Smooth muscle cell (in vitro differentiated cells): ENCODE measurements at regions not wholly inside any gene's neighbourhood (a gene's known extent, or its start where the extent isn't known, plus 50 kb on each side); places are given as distances from the start of the nearest gene placed in this dataset.

Experiments used
- DNase-seq: peaks from one replicate; lab custom pipeline; 2025; ENCODE audit not compliant: unreplicated experiment; lab: John Stamatoyannopoulos, UW
- H2AFZ ChIP-seq: fragments of 200-600 bp; sonication (generic); 2 replicates; pipeline ENCODE4 v1.6.0; 2016; ENCODE audit warnings: antibody characterized with exemption, low read depth, mild to moderate bottlenecking
- H3F3A ChIP-seq: fragments of 200-600 bp; sonication (generic); 2 replicates; pipeline ENCODE4 v1.6.0; 2017; ENCODE audit warnings: antibody characterized with exemption, low read depth
- H3K27ac ChIP-seq: fragments of 200-600 bp; sonication (generic); 2 replicates; pipeline ENCODE4 v1.5.1; 2016; ENCODE audit warnings: low read depth, mild to moderate bottlenecking
- H3K27me3 ChIP-seq: fragments of 200-600 bp; sonication (generic); 2 replicates; pipeline ENCODE4 v1.6.1; 2016; ENCODE audit warnings: low read depth, mild to moderate bottlenecking
- H3K36me3 ChIP-seq: fragments of 200-600 bp; sonication (generic); 2 replicates; pipeline ENCODE4 v1.5.1; 2016; ENCODE audit warnings: low read depth
- H3K4me1 ChIP-seq: fragments of 200-600 bp; sonication (generic); 2 replicates; pipeline ENCODE4 v1.5.1; 2016; ENCODE audit warnings: low read depth
- H3K4me2 ChIP-seq: fragments of 200-600 bp; sonication (generic); 2 replicates; pipeline ENCODE4 v1.6.0; 2016; ENCODE audit warnings: mild to moderate bottlenecking
- H3K4me3 ChIP-seq: fragments of 200-600 bp; sonication (generic); 2 replicates; pipeline ENCODE4 v1.5.1; 2016; ENCODE audit warnings: mild to moderate bottlenecking
- H3K79me2 ChIP-seq: fragments of 200-600 bp; sonication (generic); 2 replicates; pipeline ENCODE4 v1.6.0; 2016; ENCODE audit warnings: low read depth, mild to moderate bottlenecking
- H3K9ac ChIP-seq: fragments of 200-600 bp; sonication (generic); 2 replicates; pipeline ENCODE4 v1.6.0; 2016; ENCODE audit warnings: low read depth
- H3K9me3 ChIP-seq: fragments of 200-600 bp; sonication (generic); replicated peaks from 2 replicates; pipeline ENCODE4 v1.5.1; 2016; ENCODE audit warnings: low read depth
- H4K20me1 ChIP-seq: fragments of 200-600 bp; sonication (generic); 2 replicates; pipeline ENCODE4 v1.6.0; 2016; ENCODE audit warnings: low read depth
- WGBS: methylation state at CpG from one replicate; pipeline ENCODE4 v1.1.7; 2016; ENCODE audit warnings: low lambda C conversion rate; 5-methylcytosine and 5-hydroxymethylcytosine counted together
- TF ChIP-seq, protein P1 (sequence below): fragments of 200-600 bp; sonication (generic); IDR thresholded peaks from 2 replicates; pipeline ENCODE4 v1.5.1; 2017; ENCODE audit warnings: borderline replicate concordance, mild to moderate bottlenecking, antibody characterized with exemption; ENCODE audit not compliant: insufficient read depth, poor library complexity, severe bottlenecking

- peak overlapping the region; percentile 8 for H3K4me3 ChIP-seq
- H4K20me1 ChIP-seq: no peaks in the 10 kb centered on the region
- H3K27ac ChIP-seq: peak overlapping the region; percentile 90
- no peaks in the 10 kb centered on the region for H3K36me3 ChIP-seq
- no peaks in the 10 kb centered on the region for H3K9me3 ChIP-seq
- WGBS: 15% methylated on average over 5 of the region's 5 CpGs
- H3K9ac ChIP-seq: peak overlapping the region; percentile 64
- H3K4me1 ChIP-seq: peaks cover 45% of the 10 kb centered on the region
- peak overlapping the region; percentile 31 for H2AFZ ChIP-seq
- no peak for DNase-seq
- TF ChIP-seq, protein P1, sequence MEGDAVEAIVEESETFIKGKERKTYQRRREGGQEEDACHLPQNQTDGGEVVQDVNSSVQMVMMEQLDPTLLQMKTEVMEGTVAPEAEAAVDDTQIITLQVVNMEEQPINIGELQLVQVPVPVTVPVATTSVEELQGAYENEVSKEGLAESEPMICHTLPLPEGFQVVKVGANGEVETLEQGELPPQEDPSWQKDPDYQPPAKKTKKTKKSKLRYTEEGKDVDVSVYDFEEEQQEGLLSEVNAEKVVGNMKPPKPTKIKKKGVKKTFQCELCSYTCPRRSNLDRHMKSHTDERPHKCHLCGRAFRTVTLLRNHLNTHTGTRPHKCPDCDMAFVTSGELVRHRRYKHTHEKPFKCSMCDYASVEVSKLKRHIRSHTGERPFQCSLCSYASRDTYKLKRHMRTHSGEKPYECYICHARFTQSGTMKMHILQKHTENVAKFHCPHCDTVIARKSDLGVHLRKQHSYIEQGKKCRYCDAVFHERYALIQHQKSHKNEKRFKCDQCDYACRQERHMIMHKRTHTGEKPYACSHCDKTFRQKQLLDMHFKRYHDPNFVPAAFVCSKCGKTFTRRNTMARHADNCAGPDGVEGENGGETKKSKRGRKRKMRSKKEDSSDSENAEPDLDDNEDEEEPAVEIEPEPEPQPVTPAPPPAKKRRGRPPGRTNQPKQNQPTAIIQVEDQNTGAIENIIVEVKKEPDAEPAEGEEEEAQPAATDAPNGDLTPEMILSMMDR: no peak
- H3K4me2 ChIP-seq: peak overlapping the region; percentile 59
- H3K79me2 ChIP-seq: no peaks in the 10 kb centered on the region
- peaks cover 24% of the 10 kb centered on the region for H3F3A ChIP-seq
- H3K27me3 ChIP-seq: no peaks in the 10 kb centered on the region
These were observed 121.8 kb downstream of the MAIP1 start for GRCh38 chr2:200077210-200077650.

- Histone ChIP-seq H3K9ac (peak overlapping the region; percentile 64), H3K27ac (peak overlapping the region; percentile 90), H2AFZ (no peak overlapping the region), H3F3A (peaks cover 24% of the 10 kb centered on the region), H3K9me3 (no peaks in the 10 kb centered on the region), H3K27me3 (no peaks in the 10 kb centered on the region), H3K4me1 (peaks cover 48% of the 10 kb centered on the region), H3K4me3 (peak overlapping the region; percentile 8), H3K79me2 (no peaks in the 10 kb centered on the region), H3K36me3 (no peaks in the 10 kb centered on the region), H4K20me1 (no peaks in the 10 kb centered on the region), H3K4me2 (peak overlapping the region; percentile 59)
- 3% methylated on average over 3 of the region's 3 CpGs for WGBS
- DNase-seq: no peak
- TF ChIP-seq, protein P1: no peak
These were observed 122.5 kb downstream of the MAIP1 start for GRCh38 chr2:200077838-200078237.

DNA sequence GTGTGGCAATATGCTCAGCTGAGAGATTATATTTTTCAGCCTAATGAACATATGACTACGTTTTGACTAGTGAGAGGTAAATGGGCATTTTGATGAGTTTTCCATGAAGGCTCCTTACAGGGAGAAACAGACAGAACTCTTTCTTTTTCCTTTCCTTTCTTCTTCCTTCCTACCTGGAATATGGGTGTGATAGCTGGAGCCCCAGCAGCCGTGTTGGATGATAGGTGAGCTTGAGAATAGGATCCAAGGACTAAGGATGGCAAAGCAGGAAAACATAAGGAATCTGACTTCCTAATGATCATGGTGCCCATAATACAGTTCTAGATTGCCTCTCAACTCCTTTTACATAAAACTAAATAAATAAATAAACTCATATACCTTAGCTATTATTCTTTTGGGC is 124.0 kb downstream of the MAIP1 start:
- WGBS: 98% methylated on average over 2 of the region's 2 CpGs

GRCh38 chr2:200081236-200081635 is 125.9 kb downstream of the MAIP1 start:
- 59% methylated on average over 8 of the region's 8 CpGs for WGBS
- TF ChIP-seq, protein P1: no peak
- peak overlapping the region; percentile 32 for H2AFZ ChIP-seq
- H3K36me3 ChIP-seq: no peaks in the 10 kb centered on the region
- no peak overlapping the region for H3K4me2 ChIP-seq
- H3K27ac ChIP-seq: no peak overlapping the region
- no peaks in the 10 kb centered on the region for H3K79me2 ChIP-seq
- H3K9ac ChIP-seq: no peak overlapping the region
- H3K4me3 ChIP-seq: no peak overlapping the region
- H3K4me1 ChIP-seq: peaks cover 42% of the 10 kb centered on the region
- no peaks in the 10 kb centered on the region for H3K9me3 ChIP-seq
- no peaks in the 10 kb centered on the region for H4K20me1 ChIP-seq
- DNase-seq: no peak
- no peaks in the 10 kb centered on the region for H3K27me3 ChIP-seq
- peaks cover 11% of the 10 kb centered on the region for H3F3A ChIP-seq

More for the DNA sequence above, 124.0 kb downstream of the MAIP1 start:
- no peak for DNase-seq
- H3K4me3 ChIP-seq: no peak overlapping the region
- no peak overlapping the region for H3K4me2 ChIP-seq
- TF ChIP-seq, protein P1: no peak
- peaks cover 24% of the 10 kb centered on the region for H3F3A ChIP-seq
- peaks cover 50% of the 10 kb centered on the region for H3K4me1 ChIP-seq
- no peaks in the 10 kb centered on the region for H3K27me3 ChIP-seq
- H3K9ac ChIP-seq: no peak overlapping the region
- no peak overlapping the region for H3K27ac ChIP-seq
- no peaks in the 10 kb centered on the region for H3K36me3 ChIP-seq
- no peaks in the 10 kb centered on the region for H3K9me3 ChIP-seq
- no peaks in the 10 kb centered on the region for H3K79me2 ChIP-seq
- no peaks in the 10 kb centered on the region for H4K20me1 ChIP-seq
- H2AFZ ChIP-seq: no peak overlapping the region
